ENCODE measurements at regions not wholly inside any gene's neighbourhood (a gene's known extent, or its start where the extent isn't known, plus 50 kb on each side); places are given as distances from the start of the nearest gene placed in this dataset.

GRCh38 chr21:45350206-45350854 is 54.6 kb upstream of the COL18A1 start:
- TF ChIP-seq CTCF (IDR thresholded peaks at IDR 0.05) = no peak
- TF ChIP-seq POLR2A (IDR thresholded peaks at IDR 0.05) = no peak

Measured in Peyer's patch (tissue), 4 donors.